C4-2B (cell line): ENCODE measurements at regions not wholly inside any gene's neighbourhood (a gene's known extent, or its start where the extent isn't known, plus 50 kb on each side); places are given as distances from the start of the nearest gene placed in this dataset.

Experiments used
- ZFX ChIP-seq: fragments of 450-650 bp; IDR thresholded peaks from 2 replicates; pipeline ENCODE4 v1.6.1; 2017
- TF ChIP-seq, protein P1 (sequence below): fragments of 450-650 bp; conservative IDR thresholded peaks from 2 replicates; pipeline ENCODE4 v1.5.1; 2017; ENCODE audit warnings: mild to moderate bottlenecking

- TF ChIP-seq, protein P1, sequence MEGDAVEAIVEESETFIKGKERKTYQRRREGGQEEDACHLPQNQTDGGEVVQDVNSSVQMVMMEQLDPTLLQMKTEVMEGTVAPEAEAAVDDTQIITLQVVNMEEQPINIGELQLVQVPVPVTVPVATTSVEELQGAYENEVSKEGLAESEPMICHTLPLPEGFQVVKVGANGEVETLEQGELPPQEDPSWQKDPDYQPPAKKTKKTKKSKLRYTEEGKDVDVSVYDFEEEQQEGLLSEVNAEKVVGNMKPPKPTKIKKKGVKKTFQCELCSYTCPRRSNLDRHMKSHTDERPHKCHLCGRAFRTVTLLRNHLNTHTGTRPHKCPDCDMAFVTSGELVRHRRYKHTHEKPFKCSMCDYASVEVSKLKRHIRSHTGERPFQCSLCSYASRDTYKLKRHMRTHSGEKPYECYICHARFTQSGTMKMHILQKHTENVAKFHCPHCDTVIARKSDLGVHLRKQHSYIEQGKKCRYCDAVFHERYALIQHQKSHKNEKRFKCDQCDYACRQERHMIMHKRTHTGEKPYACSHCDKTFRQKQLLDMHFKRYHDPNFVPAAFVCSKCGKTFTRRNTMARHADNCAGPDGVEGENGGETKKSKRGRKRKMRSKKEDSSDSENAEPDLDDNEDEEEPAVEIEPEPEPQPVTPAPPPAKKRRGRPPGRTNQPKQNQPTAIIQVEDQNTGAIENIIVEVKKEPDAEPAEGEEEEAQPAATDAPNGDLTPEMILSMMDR, result no peak
- no peak for TF ChIP-seq ZFX
Observed at GRCh38 chr11:110371084-110371483, 58.7 kb upstream of the FDX1 start.
